ENCODE measurements at regions not wholly inside any gene's neighbourhood (a gene's known extent, or its start where the extent isn't known, plus 50 kb on each side); places are given as distances from the start of the nearest gene placed in this dataset.

GRCh38 chr11:20303391-20303965 lies 60.0 kb upstream of the HTATIP2 start:
- Histone ChIP-seq H3K27me3 (ENCODE audit: control insufficient read depth, insufficient read depth, low read length) (no peaks in the 10 kb centered on the region; the same call in 1 of the 2 replicates), H3K36me3 (ENCODE audit: control insufficient read depth, insufficient read depth, low read length) (no peaks in the 10 kb centered on the region), H3K4me3 (ENCODE audit: low read depth, low read length) (no peak overlapping the region)
- ChIA-PET POLR2A (no interaction called here), CTCF (interaction anchor here (0.7 to 1.1 kb wide), 2 partner anchors 52 to 291 kb away, joined by 3 to 4 read pairs; no protein-coding TSS in a partner anchor)
- no peak for TF ChIP-seq CTCF (IDR thresholded peaks at IDR 0.05; ENCODE audit: insufficient read depth, low read depth, low read length)
- no peak for DNase-seq (ENCODE audit: low read depth)

- POLR2A ChIA-PET: no interaction called here
- CTCF ChIA-PET: no interaction called here
- no peak overlapping the region for H3K4me3 ChIP-seq (ENCODE audit: low read depth, low read length)
- no peak for DNase-seq (ENCODE audit: low read depth)
- H3K27me3 ChIP-seq (ENCODE audit: control insufficient read depth, insufficient read depth, low read length): no peaks in the 10 kb centered on the region
- no peaks in the 10 kb centered on the region for H3K36me3 ChIP-seq (ENCODE audit: control insufficient read depth, insufficient read depth, low read length)
- no peak for TF ChIP-seq CTCF (IDR thresholded peaks at IDR 0.05; ENCODE audit: insufficient read depth, low read depth, low read length)
Observed at GRCh38 chr11:20293992-20294391, 69.5 kb upstream of the HTATIP2 start.

GRCh38 chr11:20293531-20293930 lies 70.0 kb upstream of the HTATIP2 start:
- Histone ChIP-seq H3K27me3 (ENCODE audit: control insufficient read depth, insufficient read depth, low read length) (no peaks in the 10 kb centered on the region), H3K4me3 (ENCODE audit: low read depth, low read length) (no peak overlapping the region), H3K36me3 (ENCODE audit: control insufficient read depth, insufficient read depth, low read length) (no peaks in the 10 kb centered on the region)
- POLR2A ChIA-PET: no interaction called here
- TF ChIP-seq CTCF (IDR thresholded peaks at IDR 0.05; ENCODE audit: insufficient read depth, low read depth, low read length): no peak
- no peak for DNase-seq (ENCODE audit: low read depth)
- CTCF ChIA-PET: no interaction called here

- no peaks in the 10 kb centered on the region for H3K27me3 ChIP-seq (ENCODE audit: control insufficient read depth, insufficient read depth, low read length)
- DNase-seq (ENCODE audit: low read depth): no peak
- POLR2A ChIA-PET: no interaction called here
- no peak for TF ChIP-seq CTCF (IDR thresholded peaks at IDR 0.05; ENCODE audit: insufficient read depth, low read depth, low read length)
- CTCF ChIA-PET: no interaction called here
- no peak overlapping the region for H3K4me3 ChIP-seq (ENCODE audit: low read depth, low read length)
- H3K36me3 ChIP-seq (ENCODE audit: control insufficient read depth, insufficient read depth, low read length): no peaks in the 10 kb centered on the region
Observed at GRCh38 chr11:20289732-20290131, 73.8 kb upstream of the HTATIP2 start.

GRCh38 chr11:20283475-20283874 lies 80.0 kb upstream of the HTATIP2 start:
- POLR2A ChIA-PET: no interaction called here
- DNase-seq (ENCODE audit: low read depth): no peak
- Histone ChIP-seq H3K27me3 (ENCODE audit: control insufficient read depth, insufficient read depth, low read length) (no peaks in the 10 kb centered on the region; the same call in 1 of the 2 replicates), H3K36me3 (ENCODE audit: control insufficient read depth, insufficient read depth, low read length) (no peaks in the 10 kb centered on the region), H3K4me3 (ENCODE audit: low read depth, low read length) (no peak overlapping the region)
- no peak for TF ChIP-seq CTCF (IDR thresholded peaks at IDR 0.05; ENCODE audit: insufficient read depth, low read depth, low read length)
- CTCF ChIA-PET: no interaction called here

All from BJ (cell line).